Stomach (tissue), 8 donors: ENCODE measurements at regions not wholly inside any gene's neighbourhood (a gene's known extent, or its start where the extent isn't known, plus 50 kb on each side); places are given as distances from the start of the nearest gene placed in this dataset.

Experiments used
- DNase-seq, 2 donors: peaks; one replicate each; pipeline versions ENCODE4 v3.0.0 to v3.0.0-alpha.2; 2013 to 2019
- H3K27ac ChIP-seq, 5 donors: fragments of 200-600 bp in 4 of 5; sonication (generic) in 4 of 5; one replicate each; pipeline ENCODE4 v1.5.1; 2013 to 2019; ENCODE audit warnings: mild to moderate bottlenecking in 1 of 5, moderate library complexity in 1 of 5
- H3K27me3 ChIP-seq, 3 donors: fragments of 200-600 bp; sonication (generic); one replicate each; pipeline ENCODE4 v1.5.1; 2017 to 2019; ENCODE audit warnings: mixed run types in 1 of 3
- H3K36me3 ChIP-seq, 4 donors: fragments of 200-600 bp; sonication (generic); 1 replicate in 3 of 4; 2 replicates in 1 of 4; pipeline ENCODE4 v1.5.1; 2016 to 2019
- H3K4me1 ChIP-seq, 4 donors: fragments of 200-600 bp; sonication (generic); one replicate each; pipeline ENCODE4 v1.5.1; 2016 to 2019
- H3K4me3 ChIP-seq, 4 donors: fragments of 200-600 bp; sonication (generic) in 3 of 4; one replicate each; pipeline ENCODE4 v1.5.1; 2016 to 2019; ENCODE audit warnings: mild to moderate bottlenecking in 1 of 4
- H3K9me3 ChIP-seq, 4 donors: fragments of 200-600 bp; sonication (generic); one replicate each; pipeline ENCODE4 v1.5.1; 2016 to 2019
- EP300 ChIP-seq: sonication (generic); formaldehyde crosslinking; IDR thresholded peaks from one replicate; pipeline ENCODE4 v1.6.1; 2017; ENCODE audit warnings: antibody characterized with exemption
- POLR2A ChIP-seq, 4 donors: fragments of 450-650 bp; IDR thresholded peaks; one replicate each; pipeline ENCODE4 v1.6.1; 2016; ENCODE audit warnings: antibody characterized with exemption in 4 of 4, control low read depth in 2 of 4, mild to moderate bottlenecking in 1 of 4, moderate library complexity in 1 of 4
- POLR2AphosphoS5 ChIP-seq, 3 donors: sonication (generic); formaldehyde crosslinking; IDR thresholded peaks; one replicate each; pipeline ENCODE4 v1.6.1; 2016; ENCODE audit warnings: antibody characterized with exemption in 3 of 3
- WGBS, 5 donors: extraction: QIAGEN DNeasy Blood & Tissue Kit in 3 of 5; methylation state at CpG; one replicate each; pipeline versions ENCODE4 v1.1.5 to v1.1.7; 2013 to 2018; 5-methylcytosine and 5-hydroxymethylcytosine counted together
- intact Hi-C: fragments of 100-400 bp; cut with DNase I; formaldehyde crosslinking; loops from one replicate; pipeline ENCODE4 v1.15.1; 2023; ENCODE audit warnings: low total_unique reads
- TF ChIP-seq, protein P1 (sequence below), 7 experiments: fragments of 450-650 bp in 4 of 7; fragments of 200-600 bp in 3 of 7; sonication (generic) in 3 of 7; IDR thresholded peaks; one replicate each; pipeline ENCODE4 v1.5.1; 2016 to 2019; ENCODE audit warnings: antibody characterized with exemption in 7 of 7, control low read depth in 2 of 7, mild to moderate bottlenecking in 1 of 7
- donor health status: healthy with polysubstance abuse.
- donor health status: Bipolar disorder and iron deficiency.
- donor health status: healthy.

- Histone ChIP-seq H3K27ac (no peak overlapping the region), H3K9me3 (no peaks in the 10 kb centered on the region), H3K36me3 (no peaks in the 10 kb centered on the region), H3K4me1 (peaks cover 0 to 10% (median 4%) of the 10 kb centered on the region in 4 donors), H3K4me3 (no peak overlapping the region), H3K27me3 (no peaks in the 10 kb centered on the region)
- intact Hi-C loops, result no loop called here
- TF ChIP-seq POLR2AphosphoS5 (IDR thresholded peaks at IDR 0.05) (no peak), EP300 (no peak), POLR2A (IDR thresholded peaks at IDR 0.05) (no peak)
- TF ChIP-seq, protein P1, sequence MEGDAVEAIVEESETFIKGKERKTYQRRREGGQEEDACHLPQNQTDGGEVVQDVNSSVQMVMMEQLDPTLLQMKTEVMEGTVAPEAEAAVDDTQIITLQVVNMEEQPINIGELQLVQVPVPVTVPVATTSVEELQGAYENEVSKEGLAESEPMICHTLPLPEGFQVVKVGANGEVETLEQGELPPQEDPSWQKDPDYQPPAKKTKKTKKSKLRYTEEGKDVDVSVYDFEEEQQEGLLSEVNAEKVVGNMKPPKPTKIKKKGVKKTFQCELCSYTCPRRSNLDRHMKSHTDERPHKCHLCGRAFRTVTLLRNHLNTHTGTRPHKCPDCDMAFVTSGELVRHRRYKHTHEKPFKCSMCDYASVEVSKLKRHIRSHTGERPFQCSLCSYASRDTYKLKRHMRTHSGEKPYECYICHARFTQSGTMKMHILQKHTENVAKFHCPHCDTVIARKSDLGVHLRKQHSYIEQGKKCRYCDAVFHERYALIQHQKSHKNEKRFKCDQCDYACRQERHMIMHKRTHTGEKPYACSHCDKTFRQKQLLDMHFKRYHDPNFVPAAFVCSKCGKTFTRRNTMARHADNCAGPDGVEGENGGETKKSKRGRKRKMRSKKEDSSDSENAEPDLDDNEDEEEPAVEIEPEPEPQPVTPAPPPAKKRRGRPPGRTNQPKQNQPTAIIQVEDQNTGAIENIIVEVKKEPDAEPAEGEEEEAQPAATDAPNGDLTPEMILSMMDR (IDR thresholded peaks at IDR 0.05), result no peak
- WGBS, 5 donors, result 79 to 98% (median 89%) methylated on average over 7 of the region's 7 CpGs
- no peak for DNase-seq
Measured at GRCh38 chr3:72116226-72116625, 331.3 kb upstream of the PROK2 start.

DNA sequence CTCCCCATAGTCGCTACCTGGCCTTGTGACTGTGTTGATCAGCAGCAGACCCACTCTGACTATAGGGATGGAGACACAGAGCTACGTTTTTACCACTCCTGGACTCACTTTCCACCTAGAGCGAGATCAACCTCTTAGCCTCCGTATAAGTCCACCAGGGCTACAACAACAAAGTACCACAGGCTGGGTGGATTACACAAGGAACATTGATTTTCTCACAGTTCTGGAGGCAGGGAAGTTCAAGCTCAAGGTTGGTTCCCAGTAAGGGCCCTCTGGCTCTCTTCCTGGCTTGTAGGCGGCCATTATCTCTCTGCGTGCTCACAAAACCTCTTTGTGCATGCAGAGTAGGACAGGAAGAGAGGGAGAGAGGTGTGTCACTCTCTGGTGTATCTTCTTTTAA lies 330.4 kb upstream of the PROK2 start:
- no peak for DNase-seq
- H3K27me3 ChIP-seq, result no peaks in the 10 kb centered on the region
- H3K4me1 ChIP-seq, result peaks cover 0 to 10% (median 4%) of the 10 kb centered on the region in 4 donors
- H3K4me3 ChIP-seq, result no peak overlapping the region
- no peaks in the 10 kb centered on the region for H3K9me3 ChIP-seq
- H3K27ac ChIP-seq, result no peak overlapping the region
- 91 to 97% (median 96%) methylated on average over 6 of the region's 6 CpGs for WGBS, 5 donors
- no peaks in the 10 kb centered on the region for H3K36me3 ChIP-seq
- intact Hi-C loops, result no loop called here
- TF ChIP-seq, protein P1 (IDR thresholded peaks at IDR 0.05), result no peak
- TF ChIP-seq POLR2AphosphoS5 (IDR thresholded peaks at IDR 0.05) (no peak), EP300 (no peak), POLR2A (IDR thresholded peaks at IDR 0.05) (no peak)

DNA sequence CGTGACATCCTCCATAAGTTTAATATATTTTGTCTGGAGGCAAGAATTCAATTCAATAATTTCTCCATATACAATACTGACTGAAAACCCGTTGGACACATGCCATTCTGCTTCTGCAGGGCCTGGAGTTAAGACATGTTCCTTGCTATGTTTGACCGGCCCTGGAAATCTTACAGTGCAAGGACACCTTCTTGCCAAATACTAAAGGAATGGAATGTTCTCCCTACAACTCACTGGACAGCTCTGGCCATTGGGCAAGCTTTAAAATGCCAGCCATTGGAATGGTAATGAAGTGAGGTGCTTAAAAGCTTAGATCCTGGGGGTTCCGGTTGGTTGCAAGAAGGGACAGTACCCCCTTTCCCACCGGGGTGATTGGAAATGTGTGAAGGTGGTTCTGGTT lies 329.8 kb upstream of the PROK2 start:
- Histone ChIP-seq H3K27me3 (no peaks in the 10 kb centered on the region), H3K36me3 (no peaks in the 10 kb centered on the region), H3K9me3 (no peaks in the 10 kb centered on the region), H3K4me3 (no peak overlapping the region), H3K4me1 (peaks cover 0 to 14% (median 5%) of the 10 kb centered on the region in 4 donors), H3K27ac (no peak overlapping the region)
- DNase-seq, result no peak
- no peak for TF ChIP-seq POLR2A (IDR thresholded peaks at IDR 0.05)
- peak in 1 of 3 donors; percentile 12 for TF ChIP-seq POLR2AphosphoS5 (IDR thresholded peaks at IDR 0.05)
- no peak for TF ChIP-seq EP300
- TF ChIP-seq, protein P1 (IDR thresholded peaks at IDR 0.05), result no peak
- WGBS, 5 donors, result 58 to 89% (median 71%) methylated on average over 4 to 5 of the region's 5 CpGs
- intact Hi-C loops, result no loop called here

DNA sequence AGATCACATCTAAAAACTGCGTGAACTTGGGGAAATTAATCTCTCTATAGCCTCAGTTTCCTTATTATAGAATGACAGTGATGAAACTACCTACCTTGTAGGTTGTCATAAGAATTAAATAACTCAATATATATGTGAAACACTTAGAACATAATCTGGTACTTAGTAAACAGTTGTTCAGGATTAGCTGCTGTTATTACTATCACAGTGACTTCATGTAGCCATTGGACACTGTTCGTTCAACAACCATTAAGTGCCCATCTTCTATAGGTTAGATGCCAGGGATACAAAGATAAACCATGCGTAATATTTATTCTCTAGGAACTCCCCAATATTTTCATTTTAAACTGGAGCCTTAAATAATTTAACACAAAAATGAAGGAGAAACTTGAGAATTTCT lies 329.0 kb upstream of the PROK2 start:
- no peaks in the 10 kb centered on the region for H3K36me3 ChIP-seq
- H3K9me3 ChIP-seq, result no peaks in the 10 kb centered on the region
- intact Hi-C loops, result no loop called here
- H3K27ac ChIP-seq, result no peak overlapping the region
- WGBS, 5 donors, result 91 to 99% (median 95%) methylated on average over 3 of the region's 3 CpGs
- H3K4me1 ChIP-seq, result peaks cover 0 to 18% (median 5%) of the 10 kb centered on the region in 4 donors
- TF ChIP-seq, protein P1 (IDR thresholded peaks at IDR 0.05), result no peak
- no peak for TF ChIP-seq EP300
- TF ChIP-seq POLR2AphosphoS5 (IDR thresholded peaks at IDR 0.05), result no peak
- no peak for TF ChIP-seq POLR2A (IDR thresholded peaks at IDR 0.05)
- no peak overlapping the region for H3K4me3 ChIP-seq
- H3K27me3 ChIP-seq, result no peaks in the 10 kb centered on the region
- DNase-seq, result no peak
